ENCODE measurements at regions not wholly inside any gene's neighbourhood (a gene's known extent, or its start where the extent isn't known, plus 50 kb on each side); places are given as distances from the start of the nearest gene placed in this dataset.

DNA sequence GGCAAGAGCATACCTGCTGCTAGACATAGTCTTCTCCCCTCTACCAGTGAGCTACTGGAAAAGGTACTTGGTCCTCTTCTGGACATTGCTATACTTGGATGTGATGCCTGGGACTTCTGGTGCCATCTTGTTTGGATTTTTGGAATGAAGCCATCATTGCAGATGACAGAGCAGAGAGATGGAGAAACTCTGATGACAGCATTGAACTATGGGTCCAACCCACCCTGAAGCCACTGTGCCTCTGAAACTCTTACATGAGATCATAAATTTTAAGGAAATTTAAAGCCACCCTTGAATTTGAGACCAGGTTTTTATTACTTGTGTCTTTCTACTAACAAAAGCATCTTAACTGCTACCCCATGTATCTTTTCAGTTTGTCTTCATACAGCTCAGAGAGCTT is 151.1 kb upstream of the SMIM23 start:
- peaks cover 7% of the 10 kb centered on the region for H3K4me1 ChIP-seq (ENCODE audit: control insufficient read depth, insufficient read depth, low read length)
- no peak overlapping the region for H3K4me2 ChIP-seq (ENCODE audit: low read length)
- H3K9ac ChIP-seq (ENCODE audit: low read depth, low read length): no peak overlapping the region
- peaks cover 53% of the 10 kb centered on the region for H3K27me3 ChIP-seq (ENCODE audit: control insufficient read depth, insufficient read depth, low read length)
- no peaks in the 10 kb centered on the region for H3K36me3 ChIP-seq (ENCODE audit: insufficient read depth, low read length)
- H3K9me3 ChIP-seq (replicated peaks; ENCODE audit: low read length): no peaks in the 10 kb centered on the region
- H3K4me3 ChIP-seq (ENCODE audit: low read length): no peak overlapping the region

DNA sequence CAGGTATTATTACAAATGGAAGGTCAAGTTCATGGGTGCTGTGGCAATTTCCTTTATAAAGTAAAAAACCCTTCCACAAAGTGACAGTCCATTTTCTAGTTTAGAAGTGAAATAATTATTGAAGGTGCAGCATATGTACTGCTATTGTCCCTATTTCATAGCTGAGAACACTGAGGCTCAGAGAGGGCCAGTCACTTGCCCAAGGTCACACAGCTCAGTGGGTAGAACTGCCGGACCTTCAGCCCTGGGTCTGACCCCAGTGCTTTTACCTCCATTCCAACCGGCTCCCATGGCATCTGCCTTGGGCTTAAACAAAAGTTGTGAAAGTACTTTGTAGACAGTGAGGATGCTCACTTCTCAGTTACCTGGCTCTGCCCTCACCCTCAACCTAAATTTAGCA is 150.6 kb upstream of the SMIM23 start:
- H3K9ac ChIP-seq (ENCODE audit: low read depth, low read length): no peak overlapping the region
- peaks cover 3% of the 10 kb centered on the region for H3K4me1 ChIP-seq (ENCODE audit: control insufficient read depth, insufficient read depth, low read length)
- no peak overlapping the region for H3K4me2 ChIP-seq (ENCODE audit: low read length)
- no peaks in the 10 kb centered on the region for H3K9me3 ChIP-seq (replicated peaks; ENCODE audit: low read length)
- H3K4me3 ChIP-seq (ENCODE audit: low read length): no peak overlapping the region
- H3K36me3 ChIP-seq (ENCODE audit: insufficient read depth, low read length): no peaks in the 10 kb centered on the region
- H3K27me3 ChIP-seq (ENCODE audit: control insufficient read depth, insufficient read depth, low read length): peaks cover 47% of the 10 kb centered on the region

DNA sequence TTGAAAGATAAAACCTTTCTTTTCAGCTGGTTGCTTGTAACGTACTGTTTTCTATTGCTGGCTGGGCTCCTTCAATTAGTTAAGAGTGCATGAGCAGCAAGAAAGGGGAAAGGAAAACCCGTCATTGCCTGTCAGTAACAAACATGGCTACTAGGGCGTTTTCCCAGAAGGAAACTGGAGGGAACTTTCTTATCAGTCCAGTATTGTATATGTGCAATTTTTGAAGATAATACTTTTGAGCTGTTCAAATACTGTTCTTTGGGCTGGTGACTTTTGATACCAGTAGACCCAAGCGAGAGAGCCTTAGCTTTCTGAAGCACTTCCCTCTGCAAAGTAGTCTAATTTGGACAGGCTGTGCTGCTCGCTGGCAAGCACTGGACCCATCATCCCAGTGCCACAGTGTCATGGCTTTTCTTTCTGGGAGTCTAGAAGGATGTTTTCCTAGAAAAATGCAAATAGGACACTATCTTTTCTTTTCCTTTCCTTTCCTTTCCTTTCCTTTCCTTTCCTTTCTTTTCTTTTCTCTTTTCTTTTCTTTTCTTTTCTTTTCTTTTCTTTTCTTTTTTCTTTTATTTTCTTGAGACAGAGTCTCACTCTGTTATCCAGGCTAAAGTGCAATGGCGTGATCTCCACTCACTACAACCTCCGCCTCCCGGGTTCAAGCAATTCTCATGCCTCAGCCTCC is 149.9 kb upstream of the SMIM23 start:
- Histone ChIP-seq H3K4me1 (ENCODE audit: control insufficient read depth, insufficient read depth, low read length) (no peaks in the 10 kb centered on the region), H3K9me3 (replicated peaks; ENCODE audit: low read length) (no peaks in the 10 kb centered on the region), H3K9ac (ENCODE audit: low read depth, low read length) (no peak overlapping the region), H3K4me3 (ENCODE audit: low read length) (no peak overlapping the region), H3K27me3 (ENCODE audit: control insufficient read depth, insufficient read depth, low read length) (peaks cover 46% of the 10 kb centered on the region), H3K4me2 (ENCODE audit: low read length) (no peak overlapping the region), H3K36me3 (ENCODE audit: insufficient read depth, low read length) (no peaks in the 10 kb centered on the region)

DNA sequence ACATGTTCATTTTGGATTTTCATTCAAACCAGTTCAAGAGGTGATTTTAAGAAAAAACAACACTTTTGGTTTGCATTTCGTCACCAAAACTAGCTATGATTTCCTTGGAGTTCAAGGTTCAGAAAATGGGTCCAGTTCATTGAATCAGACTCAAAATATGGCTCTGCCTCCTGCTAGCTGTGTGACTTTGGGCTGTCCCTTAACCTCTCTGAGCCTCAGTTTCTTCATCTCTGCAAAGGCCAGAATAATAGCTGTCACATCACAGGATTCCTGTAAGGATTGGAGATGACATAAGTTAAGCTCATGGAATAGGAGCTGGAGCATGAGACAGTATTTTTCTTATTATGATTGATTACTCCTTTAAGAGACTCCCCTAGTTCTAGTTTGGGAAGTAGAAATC is 147.8 kb upstream of the SMIM23 start:
- Histone ChIP-seq H3K4me2 (ENCODE audit: low read length) (no peak overlapping the region), H3K9me3 (replicated peaks; ENCODE audit: low read length) (no peaks in the 10 kb centered on the region), H3K4me3 (ENCODE audit: low read length) (no peak overlapping the region), H3K36me3 (ENCODE audit: insufficient read depth, low read length) (no peaks in the 10 kb centered on the region), H3K27me3 (ENCODE audit: control insufficient read depth, insufficient read depth, low read length) (peaks cover 43% of the 10 kb centered on the region), H3K4me1 (ENCODE audit: control insufficient read depth, insufficient read depth, low read length) (no peaks in the 10 kb centered on the region), H3K9ac (ENCODE audit: low read depth, low read length) (no peak overlapping the region)

DNA sequence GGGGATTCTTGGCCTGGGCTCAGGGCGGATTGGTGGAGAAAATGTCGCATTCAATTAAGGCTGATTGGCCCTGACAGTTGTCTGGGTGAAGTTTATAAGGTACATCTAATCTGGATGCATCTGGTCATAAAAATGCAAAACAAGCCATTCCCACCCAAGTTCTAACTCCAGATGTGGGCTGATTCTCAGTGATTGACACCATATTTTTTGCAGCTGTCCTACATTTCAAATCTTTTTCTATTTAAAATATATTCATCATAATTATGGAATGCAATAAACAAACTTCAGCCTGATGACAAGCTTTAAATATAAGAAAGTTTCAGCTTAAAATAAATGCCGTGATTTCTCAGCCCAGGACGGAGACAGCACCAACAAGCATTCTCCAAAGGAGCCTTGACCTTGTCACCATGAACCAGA is 146.4 kb upstream of the SMIM23 start:
- Histone ChIP-seq H3K4me3 (ENCODE audit: low read length) (no peak overlapping the region), H3K9ac (ENCODE audit: low read depth, low read length) (no peak overlapping the region), H3K4me1 (ENCODE audit: control insufficient read depth, insufficient read depth, low read length) (no peaks in the 10 kb centered on the region), H3K36me3 (ENCODE audit: insufficient read depth, low read length) (no peaks in the 10 kb centered on the region), H3K4me2 (ENCODE audit: low read length) (no peak overlapping the region), H3K27me3 (ENCODE audit: control insufficient read depth, insufficient read depth, low read length) (peaks cover 46% of the 10 kb centered on the region), H3K9me3 (replicated peaks; ENCODE audit: low read length) (no peaks in the 10 kb centered on the region)

DNA sequence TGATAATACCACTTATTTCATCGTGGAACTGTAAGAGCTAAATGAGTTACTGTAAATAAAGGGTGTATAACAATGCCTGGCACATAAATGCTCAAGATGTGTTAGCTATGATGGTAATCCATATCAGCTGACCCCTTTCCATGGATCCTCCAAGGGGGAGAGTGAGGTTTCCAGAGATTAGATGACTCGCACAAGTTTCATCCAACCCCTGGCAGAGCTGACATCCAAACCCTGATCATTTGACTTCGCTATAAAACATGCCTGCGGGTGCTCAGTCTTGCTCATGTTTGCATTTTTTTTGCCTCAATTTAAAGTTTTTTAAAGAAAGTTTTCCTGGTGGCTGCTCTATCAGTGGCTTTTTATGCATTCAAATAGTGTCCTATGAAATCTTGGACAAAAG is 145.7 kb upstream of the SMIM23 start:
- Histone ChIP-seq H3K27me3 (ENCODE audit: control insufficient read depth, insufficient read depth, low read length) (peaks cover 45% of the 10 kb centered on the region), H3K4me2 (ENCODE audit: low read length) (no peak overlapping the region), H3K4me3 (ENCODE audit: low read length) (no peak overlapping the region), H3K4me1 (ENCODE audit: control insufficient read depth, insufficient read depth, low read length) (no peaks in the 10 kb centered on the region), H3K9me3 (replicated peaks; ENCODE audit: low read length) (no peaks in the 10 kb centered on the region), H3K9ac (ENCODE audit: low read depth, low read length) (no peak overlapping the region), H3K36me3 (ENCODE audit: insufficient read depth, low read length) (no peaks in the 10 kb centered on the region)

DNA sequence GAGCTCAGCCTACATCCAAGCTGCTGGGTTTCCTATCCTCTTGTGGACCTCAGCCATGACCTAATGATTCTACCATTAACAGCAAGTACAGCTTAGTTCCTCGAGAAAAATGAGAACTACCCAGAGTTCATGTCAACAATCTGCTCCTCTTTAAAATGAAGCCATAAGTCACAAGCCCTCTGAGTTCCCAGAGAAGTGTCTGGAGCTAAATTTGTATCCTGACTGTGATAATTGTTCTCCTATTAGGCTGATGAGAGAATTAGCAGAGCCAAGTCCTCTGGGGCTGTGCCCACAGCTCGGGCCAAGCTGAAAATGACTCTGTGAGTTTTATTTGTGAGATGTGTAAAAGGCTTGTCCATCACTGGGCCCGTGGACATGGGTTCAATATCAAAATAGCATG is 145.1 kb upstream of the SMIM23 start:
- Histone ChIP-seq H3K4me2 (ENCODE audit: low read length) (no peak overlapping the region), H3K36me3 (ENCODE audit: insufficient read depth, low read length) (no peaks in the 10 kb centered on the region)

DNA sequence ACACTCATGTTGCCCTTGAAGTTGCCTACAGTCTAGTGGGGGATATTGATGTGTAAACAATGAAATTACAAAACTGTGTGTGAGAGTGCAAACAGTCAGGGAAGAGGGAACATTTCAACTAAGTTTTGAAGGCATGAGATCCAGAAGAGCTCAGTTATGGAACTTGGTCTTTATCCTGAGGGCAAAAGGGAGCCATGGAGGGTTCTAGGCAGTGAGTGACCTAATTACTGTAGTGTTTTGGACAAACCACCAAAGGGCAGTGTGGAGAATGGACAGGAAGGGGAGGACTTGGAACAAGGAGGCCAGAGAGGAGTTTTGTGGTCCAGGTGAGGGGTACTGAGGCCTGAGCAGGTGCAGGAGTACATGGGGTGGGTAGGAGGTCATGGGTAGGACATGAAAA is 143.7 kb upstream of the SMIM23 start:
- Histone ChIP-seq H3K9me3 (replicated peaks; ENCODE audit: low read length) (no peaks in the 10 kb centered on the region), H3K36me3 (ENCODE audit: insufficient read depth, low read length) (no peaks in the 10 kb centered on the region), H3K4me2 (ENCODE audit: low read length) (no peak overlapping the region), H3K27me3 (ENCODE audit: control insufficient read depth, insufficient read depth, low read length) (peaks cover 45% of the 10 kb centered on the region), H3K9ac (ENCODE audit: low read depth, low read length) (no peak overlapping the region), H3K4me1 (ENCODE audit: control insufficient read depth, insufficient read depth, low read length) (no peaks in the 10 kb centered on the region), H3K4me3 (ENCODE audit: low read length) (no peak overlapping the region)

More for the DNA sequence above, 145.1 kb upstream of the SMIM23 start:
- no peaks in the 10 kb centered on the region for H3K4me1 ChIP-seq (ENCODE audit: control insufficient read depth, insufficient read depth, low read length)
- H3K4me3 ChIP-seq (ENCODE audit: low read length): no peak overlapping the region
- H3K27me3 ChIP-seq (ENCODE audit: control insufficient read depth, insufficient read depth, low read length): peaks cover 40% of the 10 kb centered on the region
- no peak overlapping the region for H3K9ac ChIP-seq (ENCODE audit: low read depth, low read length)
- H3K9me3 ChIP-seq (replicated peaks; ENCODE audit: low read length): no peaks in the 10 kb centered on the region

DNA sequence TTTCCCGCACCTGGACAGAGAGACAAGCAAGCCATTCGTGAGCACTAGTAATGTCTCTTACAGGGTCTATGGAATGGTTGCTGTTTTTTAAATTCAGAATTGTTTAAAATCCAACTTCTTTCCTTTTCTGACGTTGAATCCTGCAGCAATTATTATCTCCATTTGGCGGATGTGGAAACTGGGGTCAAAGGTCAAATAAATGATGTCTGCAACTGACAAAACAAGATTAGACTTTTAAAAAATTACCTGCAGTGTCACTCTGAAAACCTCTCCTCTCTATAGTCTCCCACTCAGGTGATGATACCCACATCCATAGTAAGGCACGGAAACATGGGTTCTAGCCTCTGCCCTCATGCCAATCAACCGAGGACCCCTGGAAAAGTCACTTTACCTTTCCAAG is 142.7 kb upstream of the SMIM23 start:
- no peaks in the 10 kb centered on the region for H3K9me3 ChIP-seq (replicated peaks; ENCODE audit: low read length)
- peaks cover 41% of the 10 kb centered on the region for H3K27me3 ChIP-seq (ENCODE audit: control insufficient read depth, insufficient read depth, low read length)
- no peaks in the 10 kb centered on the region for H3K36me3 ChIP-seq (ENCODE audit: insufficient read depth, low read length)
- H3K4me1 ChIP-seq (ENCODE audit: control insufficient read depth, insufficient read depth, low read length): peaks cover 2% of the 10 kb centered on the region
- H3K9ac ChIP-seq (ENCODE audit: low read depth, low read length): no peak overlapping the region
- H3K4me3 ChIP-seq (ENCODE audit: low read length): no peak overlapping the region
- H3K4me2 ChIP-seq (ENCODE audit: low read length): no peak overlapping the region

DNA sequence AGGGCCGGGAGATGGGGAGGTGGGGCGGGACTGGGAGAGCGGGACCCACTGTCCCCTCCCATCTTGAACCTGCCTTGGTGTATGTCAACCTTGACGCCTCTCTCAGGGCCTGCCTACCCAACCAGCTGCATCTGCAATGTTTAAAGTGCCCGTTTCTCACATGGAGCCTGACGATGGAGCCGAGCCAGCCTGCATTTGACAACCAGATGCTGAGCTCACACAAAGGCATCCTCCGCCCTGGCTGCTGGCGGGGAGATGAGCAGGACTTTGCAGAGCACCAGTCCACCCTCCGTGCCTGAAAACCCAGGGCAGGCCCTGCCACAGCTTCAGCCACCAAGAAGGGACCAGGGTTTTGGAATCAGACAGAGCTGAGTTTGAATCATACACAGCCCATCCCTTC is 141.1 kb upstream of the SMIM23 start:
- Histone ChIP-seq H3K4me2 (ENCODE audit: low read length) (no peak overlapping the region), H3K36me3 (ENCODE audit: insufficient read depth, low read length) (no peaks in the 10 kb centered on the region), H3K9ac (ENCODE audit: low read depth, low read length) (no peak overlapping the region), H3K4me3 (ENCODE audit: low read length) (no peak overlapping the region), H3K27me3 (ENCODE audit: control insufficient read depth, insufficient read depth, low read length) (peaks cover 29% of the 10 kb centered on the region), H3K4me1 (ENCODE audit: control insufficient read depth, insufficient read depth, low read length) (peaks cover 5% of the 10 kb centered on the region), H3K9me3 (replicated peaks; ENCODE audit: low read length) (no peaks in the 10 kb centered on the region)

DNA sequence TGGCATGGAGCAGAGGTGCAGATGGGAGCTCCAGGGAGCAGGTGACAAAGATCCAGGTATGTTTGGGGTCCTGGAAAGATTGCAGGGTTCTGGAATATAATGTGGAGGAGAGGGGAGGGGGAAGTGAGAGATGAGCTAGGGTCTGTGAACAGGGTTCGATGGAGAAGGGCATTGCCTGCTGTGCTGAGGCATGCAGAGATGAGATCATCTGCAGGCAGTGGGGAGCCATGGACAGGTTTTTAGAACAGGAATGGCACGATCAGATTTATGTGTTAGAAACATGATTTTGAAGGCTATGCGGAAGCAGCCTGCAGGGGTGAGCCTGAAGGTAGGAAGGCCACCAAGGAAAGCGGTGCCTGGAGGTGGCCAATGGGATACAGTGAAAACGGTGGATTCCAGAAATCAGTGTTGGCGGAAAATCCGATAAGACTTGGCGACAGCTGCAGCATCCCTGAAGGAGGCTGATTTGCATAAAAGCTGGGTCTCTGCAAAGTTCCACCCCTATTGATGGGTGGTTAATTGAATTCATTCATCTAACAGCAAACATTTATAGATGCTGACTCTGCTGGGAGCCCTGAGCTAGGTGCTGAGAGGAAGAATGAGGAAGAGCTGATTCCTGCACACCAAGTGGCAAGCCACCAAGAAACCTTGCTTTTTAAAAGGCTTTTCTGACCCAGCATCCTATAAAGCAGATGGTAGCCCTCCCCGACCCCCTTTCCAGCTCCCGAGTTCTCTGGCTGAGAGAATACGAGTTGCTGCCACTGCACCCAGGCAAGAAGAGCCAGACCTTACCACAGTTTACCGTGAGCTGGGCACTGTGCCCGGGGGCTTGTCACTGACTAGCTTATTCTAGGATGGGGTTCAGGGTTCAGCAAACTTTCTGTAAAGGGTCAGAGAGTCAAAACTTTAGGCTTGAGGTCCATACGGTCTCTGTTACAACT is 139.2 kb upstream of the SMIM23 start:
- no peaks in the 10 kb centered on the region for H3K36me3 ChIP-seq (ENCODE audit: insufficient read depth, low read length)
- no peak overlapping the region for H3K4me2 ChIP-seq (ENCODE audit: low read length)
- no peak overlapping the region for H3K9ac ChIP-seq (ENCODE audit: low read depth, low read length)
- peaks cover 5% of the 10 kb centered on the region for H3K4me1 ChIP-seq (ENCODE audit: control insufficient read depth, insufficient read depth, low read length)
- no peak overlapping the region for H3K4me3 ChIP-seq (ENCODE audit: low read length)
- H3K27me3 ChIP-seq (ENCODE audit: control insufficient read depth, insufficient read depth, low read length): peaks cover 19% of the 10 kb centered on the region
- no peaks in the 10 kb centered on the region for H3K9me3 ChIP-seq (replicated peaks; ENCODE audit: low read length)
